ENCODE measurements at regions not wholly inside any gene's neighbourhood (a gene's known extent, or its start where the extent isn't known, plus 50 kb on each side); places are given as distances from the start of the nearest gene placed in this dataset.

DNA sequence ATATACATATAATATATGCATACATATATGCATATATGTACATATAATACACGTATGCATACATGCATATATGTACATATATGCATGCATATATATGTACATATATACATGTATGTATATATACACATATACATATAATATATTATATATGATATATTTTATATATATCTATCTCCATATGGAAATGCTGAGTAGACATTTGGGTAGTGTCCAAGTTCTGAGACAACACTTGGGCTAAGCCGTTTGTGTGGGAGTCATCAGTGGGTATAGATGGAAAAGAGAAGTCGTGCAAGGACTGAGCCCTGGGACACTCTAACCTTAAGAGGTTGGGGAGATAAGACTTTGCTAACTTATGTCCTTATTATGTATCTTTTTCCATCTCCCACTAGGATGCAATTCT, 165.2 kb upstream of the PODXL start:
- no peaks in the 10 kb centered on the region for H3K9me3 Mint-ChIP-seq
- no peaks in the 10 kb centered on the region for H3K4me1 Mint-ChIP-seq (ENCODE audit: low read depth)
- no peak for ATAC-seq (replicated peaks in 1 of 2)
- H3K27ac Mint-ChIP-seq, result no peak overlapping the region
- no peaks in the 10 kb centered on the region for H3K27me3 Mint-ChIP-seq (ENCODE audit: low read depth)
- DNase-seq, result no peak
- no peaks in the 10 kb centered on the region for H3K36me3 Mint-ChIP-seq (ENCODE audit: insufficient read depth in 2 of 2)
- no peak overlapping the region for H3K4me3 Mint-ChIP-seq

GRCh38 chr7:131720703-131721102, 164.3 kb upstream of the PODXL start:
- DNase-seq (no peak), ATAC-seq (replicated peaks in 1 of 2) (no peak)
- H3K27ac Mint-ChIP-seq, result no peak overlapping the region
- no peaks in the 10 kb centered on the region for H3K4me1 Mint-ChIP-seq (ENCODE audit: low read depth)
- H3K27me3 Mint-ChIP-seq (ENCODE audit: low read depth), result no peaks in the 10 kb centered on the region
- H3K4me3 Mint-ChIP-seq, result no peak overlapping the region
- H3K9me3 Mint-ChIP-seq, result no peaks in the 10 kb centered on the region
- H3K36me3 Mint-ChIP-seq (ENCODE audit: insufficient read depth in 2 of 2), result no peaks in the 10 kb centered on the region

DNA sequence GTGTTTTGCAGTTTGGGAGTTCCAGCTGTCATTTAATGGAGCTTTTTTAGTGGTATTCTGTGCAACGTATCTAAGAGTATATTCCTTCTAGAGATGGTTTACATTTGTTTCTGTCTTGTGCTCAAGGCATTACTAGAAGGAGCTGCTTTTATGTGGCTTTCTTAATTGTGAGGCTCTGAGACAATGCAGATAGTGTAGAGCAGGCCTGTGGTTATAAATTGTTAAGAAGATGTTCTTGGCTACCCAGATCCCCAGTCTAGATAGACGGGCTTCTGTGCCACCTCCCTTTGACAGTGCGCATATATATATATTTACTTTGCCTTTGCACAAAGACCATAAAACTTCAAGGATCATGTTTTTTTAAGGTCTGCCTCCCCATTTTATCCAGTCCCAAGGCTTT, 160.8 kb upstream of the PODXL start:
- Mint-ChIP-seq H3K27me3 (ENCODE audit: low read depth) (peaks cover 6% of the 10 kb centered on the region), H3K36me3 (ENCODE audit: insufficient read depth in 2 of 2) (no peaks in the 10 kb centered on the region), H3K9me3 (no peaks in the 10 kb centered on the region), H3K27ac (no peak overlapping the region), H3K4me3 (no peak overlapping the region), H3K4me1 (ENCODE audit: low read depth) (no peaks in the 10 kb centered on the region)
- ATAC-seq (replicated peaks in 1 of 2) (no peak), DNase-seq (no peak)

GRCh38 chr7:131699323-131699722, 142.9 kb upstream of the PODXL start:
- Mint-ChIP-seq H3K4me1 (ENCODE audit: low read depth) (no peaks in the 10 kb centered on the region), H3K27ac (no peak overlapping the region), H3K27me3 (ENCODE audit: low read depth) (peaks cover 8% of the 10 kb centered on the region), H3K36me3 (ENCODE audit: insufficient read depth in 2 of 2) (no peaks in the 10 kb centered on the region), H3K4me3 (no peak overlapping the region), H3K9me3 (peaks cover 0 to 3% of the 10 kb centered on the region in 2 donors)
- ATAC-seq (replicated peaks in 1 of 2) (no peak), DNase-seq (no peak)

DNA sequence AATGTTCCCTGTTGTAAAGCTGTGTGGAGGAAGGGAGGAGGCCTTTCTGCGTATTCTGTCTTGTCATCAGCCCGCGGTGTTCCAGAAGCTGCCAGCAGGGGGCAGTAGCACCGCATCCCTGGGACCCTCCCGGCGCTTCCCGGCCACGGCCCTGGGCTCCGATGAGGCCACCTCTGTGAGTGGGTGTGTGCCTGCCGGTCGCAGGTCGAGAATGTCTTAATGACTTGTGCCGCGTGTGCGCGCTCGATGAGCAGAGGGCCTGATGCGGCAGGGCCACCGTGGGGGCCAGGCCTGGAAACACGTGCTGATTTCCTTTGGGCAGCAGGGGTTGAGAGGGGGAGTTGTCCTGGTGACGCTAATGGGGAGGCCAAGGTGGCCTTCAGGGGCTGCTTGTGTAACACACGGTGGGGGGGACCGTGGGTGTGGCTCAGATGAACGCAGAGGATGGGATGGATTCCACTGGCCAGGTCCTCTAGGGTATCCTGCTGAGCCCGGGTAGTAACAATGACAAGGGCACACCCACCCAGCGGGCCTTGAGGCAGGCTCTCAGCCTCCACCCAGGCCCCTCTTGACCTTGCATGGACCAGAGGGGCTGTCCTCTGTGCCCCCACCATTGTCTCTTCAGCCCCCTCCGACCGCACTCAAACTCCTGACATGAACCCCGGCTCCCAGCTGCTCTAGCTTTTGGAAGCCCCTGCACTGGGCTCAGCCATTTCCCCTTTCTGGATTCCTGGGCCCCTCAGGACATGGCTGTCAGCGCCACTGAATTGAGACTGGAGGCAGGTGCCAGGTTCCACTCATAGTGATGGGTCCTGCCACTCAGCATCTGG, 135.9 kb upstream of the PODXL start:
- Mint-ChIP-seq H3K27me3 (ENCODE audit: low read depth) (peaks cover 21% of the 10 kb centered on the region), H3K27ac (no peak overlapping the region), H3K9me3 (no peaks in the 10 kb centered on the region), H3K36me3 (ENCODE audit: insufficient read depth in 2 of 2) (no peaks in the 10 kb centered on the region), H3K4me3 (peak overlapping the region in 1 of 2 donors; percentile 22), H3K4me1 (ENCODE audit: low read depth) (peaks cover 7% of the 10 kb centered on the region)
- ATAC-seq (replicated peaks in 1 of 2) (peak; percentile 48 to 61), DNase-seq (peak; percentile 46 to 65)

- Mint-ChIP-seq H3K27me3 (ENCODE audit: low read depth) (peaks cover 21% of the 10 kb centered on the region), H3K4me1 (ENCODE audit: low read depth) (peaks cover 7% of the 10 kb centered on the region), H3K36me3 (ENCODE audit: insufficient read depth in 2 of 2) (no peaks in the 10 kb centered on the region), H3K27ac (no peak overlapping the region), H3K9me3 (no peaks in the 10 kb centered on the region), H3K4me3 (no peak overlapping the region)
- ATAC-seq (replicated peaks in 1 of 2) (peak; percentile 13 to 18), DNase-seq (no peak)
These were observed 135.2 kb upstream of the PODXL start for GRCh38 chr7:131691454-131692130.

GRCh38 chr7:131690441-131690840, 134.0 kb upstream of the PODXL start:
- Mint-ChIP-seq H3K9me3 (no peaks in the 10 kb centered on the region), H3K4me3 (no peak overlapping the region), H3K4me1 (ENCODE audit: low read depth) (peaks cover 7% of the 10 kb centered on the region), H3K36me3 (ENCODE audit: insufficient read depth in 2 of 2) (no peaks in the 10 kb centered on the region), H3K27ac (no peak overlapping the region), H3K27me3 (ENCODE audit: low read depth) (peaks cover 21% of the 10 kb centered on the region)
- no peak for ATAC-seq (replicated peaks in 1 of 2)
- DNase-seq, result no peak

DNA sequence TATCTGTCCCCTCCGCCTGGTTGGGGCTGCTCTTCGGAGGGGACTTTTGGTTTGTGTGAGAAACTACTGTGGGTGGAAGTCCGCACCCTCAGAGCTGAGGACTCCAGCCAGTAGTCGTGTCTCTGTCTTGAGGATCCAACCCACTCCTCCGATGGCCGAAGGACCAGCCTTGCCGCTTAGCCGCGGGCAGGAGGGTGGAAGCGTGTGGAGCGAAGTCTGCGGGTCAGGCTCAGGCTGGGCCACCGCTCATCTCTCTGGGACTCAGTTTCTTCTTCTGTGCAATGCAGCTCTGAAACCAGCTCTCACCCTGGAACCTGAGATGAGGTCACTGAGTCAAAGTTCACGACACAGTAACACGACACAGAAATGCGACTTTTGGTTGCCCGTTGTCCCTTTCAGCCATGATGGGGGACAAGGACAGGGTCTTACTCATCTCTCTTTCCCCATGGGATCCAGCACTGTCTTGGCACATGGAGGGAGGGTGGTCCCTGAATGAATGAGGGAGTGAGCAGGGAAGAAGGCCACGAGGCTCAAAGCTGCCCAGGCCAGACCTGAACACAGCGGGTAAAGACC, 133.3 kb upstream of the PODXL start:
- H3K27me3 Mint-ChIP-seq (ENCODE audit: low read depth), result peaks cover 25% of the 10 kb centered on the region
- ATAC-seq (replicated peaks in 1 of 2), result no peak
- H3K4me1 Mint-ChIP-seq (ENCODE audit: low read depth), result peaks cover 7% of the 10 kb centered on the region
- no peaks in the 10 kb centered on the region for H3K9me3 Mint-ChIP-seq
- H3K36me3 Mint-ChIP-seq (ENCODE audit: insufficient read depth in 2 of 2), result no peaks in the 10 kb centered on the region
- H3K4me3 Mint-ChIP-seq, result no peak overlapping the region
- DNase-seq, result no peak
- H3K27ac Mint-ChIP-seq, result no peak overlapping the region

DNA sequence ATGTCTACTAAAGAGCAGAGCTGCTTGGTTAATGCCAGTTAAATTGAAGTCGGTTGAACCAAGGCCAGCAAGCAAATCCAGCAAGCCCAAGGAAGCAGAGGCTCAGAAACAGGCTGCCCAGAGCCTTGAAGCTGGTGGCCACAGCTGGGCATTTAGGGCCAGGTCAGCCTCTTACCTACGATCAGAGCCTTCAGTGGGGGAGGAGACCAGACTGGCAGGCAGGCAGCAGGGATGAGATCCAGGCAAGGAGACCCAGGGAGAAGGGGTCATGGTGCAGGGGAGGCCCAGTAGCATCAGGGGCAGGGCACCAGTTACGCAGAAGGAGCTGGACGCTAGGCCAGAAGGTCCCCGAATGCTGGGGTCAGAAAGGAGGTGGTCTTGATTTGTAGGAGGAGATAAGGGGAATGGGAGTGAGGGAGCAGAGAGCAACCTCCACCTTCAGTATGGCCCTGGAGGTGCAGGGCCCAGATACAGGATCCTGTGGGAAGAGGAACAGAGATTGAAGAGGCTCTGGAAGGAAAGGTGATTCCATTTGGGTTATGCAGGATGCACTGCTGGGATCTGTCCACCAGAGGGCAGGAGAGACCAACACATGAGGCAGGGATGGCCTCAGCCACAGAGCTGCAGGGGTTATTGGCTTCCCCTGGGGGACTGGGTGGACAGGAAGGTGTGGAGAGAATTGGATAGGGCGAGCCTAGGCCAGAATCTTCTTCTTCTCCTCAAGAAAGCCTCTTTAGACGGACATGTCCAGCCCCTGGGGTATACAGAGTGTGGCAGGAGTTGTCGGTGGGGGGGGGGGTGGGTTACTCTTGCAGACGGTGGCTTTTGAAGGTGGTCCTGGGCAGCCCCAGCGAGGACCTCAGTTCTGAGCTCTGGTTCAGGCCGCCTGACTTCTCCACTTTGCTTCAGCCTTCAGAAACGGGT, 132.6 kb upstream of the PODXL start:
- peak; percentile 50 to 61 for ATAC-seq (replicated peaks in 1 of 2)
- peak; percentile 45 to 64 for DNase-seq
- Mint-ChIP-seq H3K27ac (no peak overlapping the region), H3K4me3 (no peak overlapping the region), H3K9me3 (no peaks in the 10 kb centered on the region), H3K27me3 (ENCODE audit: low read depth) (peaks cover 26% of the 10 kb centered on the region), H3K4me1 (ENCODE audit: low read depth) (peaks cover 7% of the 10 kb centered on the region), H3K36me3 (ENCODE audit: insufficient read depth in 2 of 2) (no peaks in the 10 kb centered on the region)

DNA sequence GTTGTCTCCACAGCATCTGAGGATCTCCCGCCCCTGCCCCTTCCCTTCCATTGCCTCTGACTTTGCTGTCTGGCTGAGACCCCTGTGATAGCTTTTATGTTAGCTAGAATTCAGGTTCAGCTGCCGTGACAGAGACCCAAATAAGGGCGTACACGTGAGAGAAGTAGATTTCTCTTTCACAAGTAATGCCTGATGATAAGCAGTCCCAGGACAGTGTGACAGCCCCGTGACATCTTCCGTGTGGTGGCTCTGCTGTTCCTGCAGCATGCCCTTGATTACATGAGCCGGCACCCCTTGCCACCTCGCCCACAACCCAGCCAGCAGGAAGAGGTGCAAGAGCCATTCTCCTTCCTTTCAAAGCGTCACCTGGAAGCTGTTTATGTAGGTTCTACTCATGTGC, 130.9 kb upstream of the PODXL start:
- Mint-ChIP-seq H3K27ac (no peak overlapping the region), H3K27me3 (ENCODE audit: low read depth) (peaks cover 25% of the 10 kb centered on the region), H3K4me1 (ENCODE audit: low read depth) (peaks cover 6% of the 10 kb centered on the region)

GRCh38 chr7:131686833-131687232, 130.4 kb upstream of the PODXL start:
- Mint-ChIP-seq H3K36me3 (ENCODE audit: insufficient read depth in 2 of 2) (no peaks in the 10 kb centered on the region), H3K4me3 (no peak overlapping the region), H3K27ac (no peak overlapping the region), H3K9me3 (no peaks in the 10 kb centered on the region), H3K27me3 (ENCODE audit: low read depth) (peaks cover 20% of the 10 kb centered on the region), H3K4me1 (ENCODE audit: low read depth) (peaks cover 1% of the 10 kb centered on the region)
- no peak for DNase-seq
- ATAC-seq (replicated peaks in 1 of 2), result no peak

More for the DNA sequence above, 130.9 kb upstream of the PODXL start:
- H3K4me3 Mint-ChIP-seq, result no peak overlapping the region
- DNase-seq (no peak), ATAC-seq (replicated peaks in 1 of 2) (no peak)
- H3K9me3 Mint-ChIP-seq, result no peaks in the 10 kb centered on the region
- no peaks in the 10 kb centered on the region for H3K36me3 Mint-ChIP-seq (ENCODE audit: insufficient read depth in 2 of 2)

DNA sequence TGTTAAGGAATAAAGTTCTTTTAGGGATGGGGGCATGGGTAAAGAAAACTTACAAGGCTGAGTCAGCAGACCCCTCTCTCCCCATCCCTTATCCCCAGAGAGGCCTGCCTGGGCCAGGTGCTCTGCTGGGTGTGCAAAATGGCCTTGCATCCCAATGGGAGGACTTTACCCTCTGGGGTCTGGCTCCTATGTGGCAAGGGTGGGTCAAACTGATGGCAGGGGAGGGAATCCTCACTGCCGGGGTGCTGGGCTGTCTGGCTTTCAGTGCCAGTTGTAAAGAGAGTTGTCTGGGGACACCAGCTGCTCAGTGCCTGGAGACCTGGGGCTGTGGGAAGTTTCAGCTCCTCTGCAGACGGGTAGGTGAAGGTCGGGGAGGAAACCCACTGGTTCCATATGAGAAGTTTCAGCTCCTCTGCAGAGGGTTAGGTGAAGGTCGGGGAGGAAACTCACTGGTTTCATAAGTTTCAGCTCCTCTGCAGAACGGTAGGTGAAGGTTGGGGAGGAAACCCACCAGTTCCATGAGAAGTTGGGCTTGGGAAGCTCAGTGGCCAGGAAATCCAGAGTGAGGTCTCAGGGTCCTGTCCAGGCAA, 127.2 kb upstream of the PODXL start:
- H3K4me1 Mint-ChIP-seq (ENCODE audit: low read depth), result no peaks in the 10 kb centered on the region
- H3K9me3 Mint-ChIP-seq, result peaks cover 2 to 5% of the 10 kb centered on the region in 2 donors
- H3K36me3 Mint-ChIP-seq (ENCODE audit: insufficient read depth in 2 of 2), result peaks cover 0 to 2% of the 10 kb centered on the region in 2 donors
- ATAC-seq (replicated peaks in 1 of 2), result no peak
- H3K27me3 Mint-ChIP-seq (ENCODE audit: low read depth), result peaks cover 13% of the 10 kb centered on the region
- H3K4me3 Mint-ChIP-seq, result no peak overlapping the region
- no peak overlapping the region for H3K27ac Mint-ChIP-seq
- no peak for DNase-seq
